ENCODE measurements at regions not wholly inside any gene's neighbourhood (a gene's known extent, or its start where the extent isn't known, plus 50 kb on each side); places are given as distances from the start of the nearest gene placed in this dataset.
"Not testable (repeated sequence)": the region's sequence is repeated elsewhere in the genome, so short reads cannot be mapped to it uniquely, and the experiment has no call there.

GRCh38 chr19:31445406-31445805, 96.2 kb upstream of the TSHZ3 start:
- no peak for DNase-seq (ENCODE audit: low read depth)

DNA sequence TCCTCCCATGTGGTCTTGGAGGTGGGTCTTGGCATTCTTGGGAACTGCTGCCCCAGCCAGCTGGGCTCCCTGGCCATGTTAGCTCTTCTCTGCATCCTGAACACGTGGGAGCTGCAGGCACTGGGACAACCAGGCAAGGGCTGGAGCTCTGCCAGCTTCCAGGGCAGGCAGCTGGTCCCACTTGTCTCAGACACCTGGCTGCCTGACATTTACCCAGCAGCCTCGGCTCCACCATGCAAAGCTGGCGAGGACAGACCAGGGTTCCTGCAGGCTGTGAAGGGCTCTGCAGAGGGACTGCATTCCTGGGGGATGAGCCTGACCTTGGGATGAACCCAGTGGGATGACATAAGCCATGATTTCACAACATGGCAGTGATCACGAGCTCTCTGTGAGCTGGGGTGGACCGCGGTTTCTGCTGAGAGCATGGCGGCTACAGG, 99.0 kb upstream of the TSHZ3 start:
- no peak for DNase-seq (ENCODE audit: low read depth)

DNA sequence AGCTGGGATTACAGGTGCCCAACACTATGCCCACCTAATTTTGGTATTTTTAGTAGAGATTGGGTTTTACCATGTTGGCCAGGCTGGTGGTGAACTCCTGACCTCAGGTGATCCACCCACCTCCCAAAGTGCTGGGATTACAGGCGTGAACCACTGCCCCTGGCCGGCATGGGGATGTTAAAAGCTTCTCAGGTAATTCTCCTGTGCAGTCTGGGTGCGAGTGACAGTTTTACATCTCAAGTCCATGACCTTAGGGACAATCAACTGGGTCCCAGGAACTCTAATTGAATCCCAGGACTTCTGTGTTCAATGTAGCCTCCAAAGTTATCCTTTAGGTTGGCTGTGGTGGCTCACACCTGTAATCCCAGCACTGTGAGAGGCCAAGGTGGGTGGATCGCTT, 100.1 kb upstream of the TSHZ3 start:
- no peak for DNase-seq (ENCODE audit: low read depth)

- DNase-seq (ENCODE audit: low read depth), result no peak
Measured at GRCh38 chr19:31450696-31451095, 101.5 kb upstream of the TSHZ3 start.

DNA sequence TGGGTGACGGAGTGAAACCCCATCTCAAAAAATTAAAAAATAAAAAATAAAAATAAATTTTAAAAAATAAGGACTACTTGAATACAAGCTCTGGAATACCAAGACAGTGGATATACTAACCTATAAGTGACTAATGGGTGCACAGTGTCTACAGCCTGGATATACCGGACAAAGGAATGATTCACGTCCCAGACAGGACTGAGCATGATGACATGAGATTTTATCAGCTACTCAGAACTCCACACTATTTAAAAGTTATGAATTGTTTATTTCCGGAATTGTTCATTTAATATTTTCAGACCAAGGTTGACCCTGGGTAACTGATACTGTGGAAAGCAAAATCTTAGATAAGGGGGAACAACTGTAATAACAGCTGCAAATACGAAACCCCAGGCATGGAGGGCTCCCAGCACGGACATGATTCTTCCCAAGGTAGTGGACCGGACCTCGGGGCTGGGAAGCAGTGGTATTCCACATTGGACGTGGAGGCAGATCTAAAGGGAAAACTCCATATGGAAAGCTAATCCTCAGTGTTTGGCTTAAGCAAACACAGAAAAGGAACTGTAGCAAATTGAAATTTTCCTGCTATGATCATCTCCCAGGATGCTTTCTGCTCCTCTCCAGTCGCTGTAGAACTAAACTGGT, 102.6 kb upstream of the TSHZ3 start:
- no peak for DNase-seq (ENCODE audit: low read depth)

GRCh38 chr19:31459430-31459829, 110.2 kb upstream of the TSHZ3 start:
- no peak for DNase-seq (ENCODE audit: low read depth)

DNA sequence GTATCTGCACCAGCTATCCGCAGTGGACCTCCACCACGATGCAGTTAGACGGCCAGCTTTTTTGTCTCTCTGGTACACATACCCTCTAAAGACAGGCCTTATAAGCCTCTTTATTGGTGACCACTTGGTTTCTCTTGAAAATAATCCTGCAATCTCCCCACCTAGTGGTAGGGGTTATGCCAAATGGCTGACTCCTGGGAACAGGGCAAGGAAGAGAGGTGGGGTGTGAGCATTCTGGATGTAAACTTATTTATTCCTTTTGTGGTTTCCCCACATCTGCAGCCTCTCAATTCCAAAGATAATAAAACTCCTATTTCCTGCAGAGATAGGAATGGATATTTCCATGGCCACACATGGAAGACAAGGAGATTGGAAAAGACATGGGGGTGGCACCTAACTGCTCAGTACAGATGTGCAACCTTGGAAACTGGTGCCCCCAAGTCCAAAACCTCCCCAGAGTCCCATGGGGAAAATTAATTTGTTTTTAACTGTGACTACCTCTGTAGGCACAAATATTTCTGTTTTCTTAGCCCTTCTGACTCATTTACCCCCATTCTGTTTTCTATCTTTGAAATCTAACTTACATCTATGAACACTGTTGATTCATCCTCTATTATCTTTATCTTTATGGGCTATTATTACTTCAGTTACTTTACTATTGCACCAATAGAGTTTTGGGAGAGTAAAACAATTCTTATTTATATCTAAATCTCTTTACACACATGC, 112.7 kb upstream of the TSHZ3 start:
- no peak for DNase-seq (ENCODE audit: low read depth)

DNA sequence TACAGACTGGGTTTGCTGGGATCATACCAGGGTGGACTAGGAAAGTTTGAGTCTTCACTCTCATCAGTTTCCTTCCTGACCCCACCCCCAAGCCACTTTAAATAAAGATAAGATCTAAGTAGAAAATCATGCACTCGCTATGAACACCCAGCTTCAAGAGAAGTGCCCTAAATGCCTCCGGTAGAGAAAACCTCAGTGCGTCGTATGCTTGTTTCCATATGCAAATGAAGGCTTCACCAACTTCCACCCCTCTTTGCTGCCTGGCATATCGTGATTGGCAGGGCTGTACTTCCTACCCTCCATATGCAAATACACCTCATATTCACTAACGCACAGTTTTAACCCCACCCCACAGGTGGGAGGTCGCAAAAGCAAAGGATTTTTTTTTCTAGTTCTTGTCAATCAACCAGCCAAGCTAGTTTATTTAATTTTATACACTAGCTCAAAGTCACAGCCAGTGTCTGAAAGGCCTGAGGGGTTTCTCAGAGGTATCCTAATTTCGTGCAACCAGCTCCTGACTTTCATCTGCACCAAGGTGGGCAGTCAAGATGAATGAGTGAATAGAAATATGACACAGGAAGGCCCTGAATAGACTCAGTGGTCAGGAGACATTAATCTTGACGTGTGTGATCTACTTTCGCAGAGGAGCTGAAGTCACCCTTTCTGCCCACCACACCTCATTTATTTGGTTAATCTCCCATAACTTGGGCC, 121.1 kb upstream of the TSHZ3 start:
- no peak for DNase-seq (ENCODE audit: low read depth)

DNA sequence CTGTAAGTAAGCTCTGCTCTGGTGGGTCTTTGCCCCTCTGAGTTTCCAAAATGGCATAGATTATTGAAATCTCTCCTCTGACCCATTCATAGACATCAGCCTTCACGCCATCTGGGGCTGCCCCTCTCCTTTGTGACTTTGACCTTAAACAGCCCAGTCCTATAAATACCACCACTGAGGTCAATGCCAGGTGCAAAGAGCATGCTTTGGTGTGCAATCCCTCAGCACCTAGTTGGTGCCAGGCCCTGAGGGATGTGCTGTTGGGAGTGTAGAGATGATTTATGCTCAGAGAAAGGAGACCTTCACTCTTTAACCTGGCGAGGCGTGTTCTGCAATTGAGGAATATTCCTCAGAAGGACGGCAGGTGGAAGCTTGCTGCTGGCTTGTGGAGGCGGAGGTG, 121.7 kb upstream of the TSHZ3 start:
- no peak for DNase-seq (ENCODE audit: low read depth)

- no peak for DNase-seq (ENCODE audit: low read depth)
Measured at GRCh38 chr19:31478241-31478640, 129.0 kb upstream of the TSHZ3 start.

- DNase-seq (ENCODE audit: low read depth), result no peak
Measured at GRCh38 chr19:31483226-31483857, 134.1 kb upstream of the TSHZ3 start.

DNA sequence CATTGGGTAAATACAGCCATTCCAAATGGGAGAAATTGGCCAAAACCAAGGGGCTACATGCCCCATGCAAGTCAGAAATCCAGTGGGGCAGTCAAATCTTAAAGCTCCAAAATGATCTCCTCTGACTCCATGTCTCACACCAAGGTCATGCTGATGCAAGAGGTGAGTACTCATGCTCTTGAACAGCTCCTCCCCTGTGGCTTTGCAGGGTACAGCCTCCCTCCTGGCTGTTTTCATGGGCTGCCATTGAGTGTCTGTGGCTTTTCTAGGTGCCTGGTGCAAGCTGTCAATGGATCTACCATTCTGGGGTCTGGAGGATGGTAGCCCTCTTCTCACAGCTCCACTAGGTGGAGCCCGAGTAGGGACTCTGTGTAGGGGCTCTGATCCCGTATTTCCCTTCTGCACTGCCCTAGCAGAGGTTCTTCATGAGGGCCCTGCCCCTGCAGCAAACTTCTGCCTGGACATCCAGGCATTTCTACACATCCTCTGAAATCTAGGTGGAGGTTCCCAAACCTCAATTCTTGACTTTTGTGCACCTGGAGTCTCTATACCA, 135.7 kb upstream of the TSHZ3 start:
- not testable (repeated sequence) for DNase-seq (ENCODE audit: low read depth)

DNA sequence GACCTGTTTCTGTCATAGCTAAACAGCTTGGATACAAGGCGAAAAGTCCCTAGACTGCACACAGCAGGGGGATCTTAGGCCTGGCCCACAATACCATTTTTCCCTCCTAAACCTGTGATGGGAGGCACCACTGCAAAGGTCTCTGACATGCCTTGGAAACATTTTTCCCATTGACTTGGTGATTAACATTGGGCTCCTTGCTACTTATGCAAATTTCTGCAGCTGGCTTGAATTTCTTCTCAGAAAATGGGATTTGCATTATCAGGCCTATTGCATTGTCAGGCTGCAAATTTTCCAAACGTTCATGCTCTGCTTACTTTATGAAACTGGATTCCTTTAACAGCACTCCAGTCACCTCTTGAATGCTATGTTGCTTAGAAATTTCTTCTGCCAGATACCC, 136.2 kb upstream of the TSHZ3 start:
- no peak for DNase-seq (ENCODE audit: low read depth)

- no peak for DNase-seq (ENCODE audit: low read depth)
Measured at GRCh38 chr19:31491242-31491641, 142.0 kb upstream of the TSHZ3 start.

- DNase-seq (ENCODE audit: low read depth), result no peak
Measured at GRCh38 chr19:31492050-31492449, 142.8 kb upstream of the TSHZ3 start.

DNA sequence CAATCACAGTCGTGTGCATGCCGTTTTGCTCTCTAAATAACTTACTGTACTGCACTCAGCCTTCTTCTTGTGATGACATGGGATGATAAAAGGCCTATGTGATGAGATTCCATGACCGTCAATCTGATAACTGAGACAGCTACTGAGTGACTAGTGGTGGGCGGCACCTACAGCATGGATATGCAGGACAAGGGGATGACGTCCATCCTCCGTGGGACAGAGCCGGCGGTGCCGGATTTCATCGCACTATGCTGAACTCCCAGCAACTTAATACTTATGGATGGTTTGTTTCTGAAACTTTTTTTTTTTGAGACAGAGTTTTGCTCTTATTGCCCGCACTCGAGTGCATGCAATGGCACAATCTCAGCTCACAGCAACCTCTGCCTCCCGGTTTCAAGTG, 146.8 kb upstream of the TSHZ3 start:
- no peak for DNase-seq (ENCODE audit: low read depth)

DNA sequence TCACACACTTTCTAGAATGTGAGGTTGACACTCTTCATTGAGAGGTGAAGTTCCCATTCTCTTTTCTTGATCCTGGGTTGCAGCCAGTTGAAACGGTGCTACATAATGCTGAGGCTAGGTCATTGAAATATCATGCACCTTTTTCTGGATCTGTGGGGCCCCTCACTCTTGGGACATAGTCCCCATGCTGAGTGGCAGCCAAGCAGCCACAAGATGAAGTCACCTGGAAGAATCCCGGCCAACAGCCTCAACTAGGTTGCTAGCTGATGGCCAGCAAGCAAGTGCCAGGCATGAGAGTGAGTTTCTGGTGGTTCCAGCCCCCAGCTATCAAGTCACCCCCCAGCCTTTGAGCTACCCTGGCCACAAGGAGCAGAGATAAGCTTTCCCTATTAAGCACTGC, 148.5 kb upstream of the TSHZ3 start:
- no peak for DNase-seq (ENCODE audit: low read depth)

DNA sequence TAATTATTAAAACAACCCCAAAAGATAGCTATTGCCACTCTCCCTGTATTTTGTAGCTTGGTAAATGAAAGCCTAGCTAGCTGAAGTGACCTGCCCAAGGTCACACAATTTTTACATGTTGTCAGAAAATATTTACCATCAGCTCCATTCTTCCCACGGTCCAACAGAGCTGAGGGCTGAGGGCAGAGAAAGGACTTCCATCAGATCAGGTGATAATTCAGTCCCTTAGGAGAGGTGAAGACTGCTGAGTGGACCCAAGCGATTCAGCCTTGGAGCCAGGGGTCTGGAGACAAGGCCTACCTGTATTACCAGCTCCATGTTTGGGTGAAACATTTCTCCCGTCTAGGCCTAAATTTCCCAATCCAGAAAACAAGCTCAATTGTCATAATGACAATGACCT, 149.5 kb upstream of the TSHZ3 start:
- no peak for DNase-seq (ENCODE audit: low read depth)

- DNase-seq (ENCODE audit: low read depth), result no peak
Measured at GRCh38 chr19:31499281-31500196, 150.3 kb upstream of the TSHZ3 start.

- no peak for DNase-seq (ENCODE audit: low read depth)
Measured at GRCh38 chr19:31500197-31500830, 151.1 kb upstream of the TSHZ3 start.

GRCh38 chr19:31500946-31501345, 151.7 kb upstream of the TSHZ3 start:
- no peak for DNase-seq (ENCODE audit: low read depth)

Measured in renal cortical epithelial cell (primary cell).